Gastrocnemius medialis (tissue), 4 donors: ENCODE measurements at regions not wholly inside any gene's neighbourhood (a gene's known extent, or its start where the extent isn't known, plus 50 kb on each side); places are given as distances from the start of the nearest gene placed in this dataset.

Experiments
- ATAC-seq, 2 donors: fragments of 150-250 bp; one replicate each; pipeline ENCODE4 v1.9.1; 2016
- DNase-seq, 2 donors: peaks; one replicate each; pipeline ENCODE4 v3.0.0-alpha.2; 2019
- H3K27ac ChIP-seq, 4 donors: fragments of 200-600 bp; sonication (generic); 1 replicate in 1 of 4; 2 replicates in 3 of 4; pipeline ENCODE4 v1.5.1; 2016 to 2018; ENCODE audit warnings: mild to moderate bottlenecking in 2 of 4, moderate library complexity in 1 of 4
- H3K27me3 ChIP-seq, 3 donors: fragments of 200-600 bp; sonication (generic) in 2 of 3; 1 replicate in 1 of 3; 2 replicates in 2 of 3; pipeline versions ENCODE4 v1.5.1 to v1.6.0; 2016 to 2019; ENCODE audit warnings: mild to moderate bottlenecking in 1 of 3, moderate library complexity in 1 of 3
- H3K36me3 ChIP-seq, 2 donors: fragments of 200-600 bp; sonication (generic) in 1 of 2; one replicate each; pipeline ENCODE4 v1.5.1; 2017 to 2018
- H3K4me1 ChIP-seq, 2 donors: fragments of 200-600 bp; sonication (generic) in 1 of 2; one replicate each; pipeline ENCODE4 v1.5.1; 2016 to 2017; ENCODE audit warnings: mild to moderate bottlenecking in 2 of 2
- H3K4me3 ChIP-seq, 4 donors: fragments of 200-600 bp; sonication (generic) in 3 of 4; 1 replicate in 1 of 4; 2 replicates in 3 of 4; pipeline ENCODE4 v1.5.1; 2016 to 2019; ENCODE audit warnings: mild to moderate bottlenecking in 2 of 4
- H3K9me3 ChIP-seq, 3 donors: fragments of 200-600 bp; sonication (generic) in 2 of 3; 1 replicate in 1 of 3; 2 replicates in 2 of 3; pipeline ENCODE4 v1.5.1; 2016 to 2019
- POLR2A ChIP-seq, 2 donors: fragments of 450-650 bp; IDR thresholded peaks; one replicate each; pipeline ENCODE4 v1.6.1; 2017; ENCODE audit warnings: antibody characterized with exemption in 2 of 2, mild to moderate bottlenecking in 2 of 2, moderate library complexity in 2 of 2
- in situ Hi-C, 4 donors: fragments of 200-750 bp; cut with MboI; loops; one replicate each; pipeline versions ENCODE4 v1.15.0 to v1.8.0; 2017; ENCODE audit warnings: low sequenced_read_pairs in 4 of 4
- intact Hi-C: fragments of 100-400 bp; cut with DNase I; formaldehyde crosslinking; loops from one replicate; pipeline ENCODE4 v1.15.1; 2023; ENCODE audit warnings: low total_unique reads
- TF ChIP-seq, protein P1 (sequence below), 5 experiments: fragments of 450-650 bp in 3 of 5; fragments of 200-600 bp in 2 of 5; sonication (generic) in 2 of 5; IDR thresholded peaks in 4 of 5; conservative IDR thresholded peaks in 1 of 5; 1 replicate in 4 of 5; 2 replicates in 1 of 5; pipeline ENCODE4 v1.5.1; 2016 to 2019; ENCODE audit warnings: antibody characterized with exemption in 5 of 5, mild to moderate bottlenecking in 3 of 5, moderate library complexity in 3 of 5

DNA sequence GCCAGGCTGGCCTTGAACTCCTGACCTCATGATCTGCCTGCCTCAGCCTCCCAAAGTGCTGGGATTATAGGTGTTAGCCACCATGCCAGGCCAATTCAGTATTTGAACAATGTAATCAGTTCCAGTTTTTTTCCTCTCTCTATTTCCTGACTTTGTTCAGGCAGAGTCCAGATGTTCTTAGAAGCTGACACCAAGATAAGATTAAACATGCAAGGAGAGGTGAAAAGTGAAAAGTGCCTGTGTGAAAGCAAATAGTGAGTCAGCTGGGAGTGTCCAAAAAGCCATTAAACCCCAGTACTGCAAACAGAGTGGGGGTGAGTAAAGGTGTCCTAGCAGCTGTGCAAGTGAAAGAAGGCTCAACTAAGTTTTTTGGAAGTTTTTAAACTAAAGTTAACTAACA, 231.5 kb downstream of the PTH2R start:
- no peaks in the 10 kb centered on the region for H3K9me3 ChIP-seq
- H3K4me3 ChIP-seq = no peak overlapping the region
- H3K36me3 ChIP-seq = no peaks in the 10 kb centered on the region
- H3K4me1 ChIP-seq = no peaks in the 10 kb centered on the region
- H3K27me3 ChIP-seq = no peaks in the 10 kb centered on the region
- DNase-seq = no peak
- ATAC-seq = no peak
- in situ Hi-C loops (no loop called here), intact Hi-C loops (no loop called here)
- no peak overlapping the region for H3K27ac ChIP-seq
- TF ChIP-seq POLR2A (IDR thresholded peaks at IDR 0.05) = no peak
- TF ChIP-seq, protein P1, sequence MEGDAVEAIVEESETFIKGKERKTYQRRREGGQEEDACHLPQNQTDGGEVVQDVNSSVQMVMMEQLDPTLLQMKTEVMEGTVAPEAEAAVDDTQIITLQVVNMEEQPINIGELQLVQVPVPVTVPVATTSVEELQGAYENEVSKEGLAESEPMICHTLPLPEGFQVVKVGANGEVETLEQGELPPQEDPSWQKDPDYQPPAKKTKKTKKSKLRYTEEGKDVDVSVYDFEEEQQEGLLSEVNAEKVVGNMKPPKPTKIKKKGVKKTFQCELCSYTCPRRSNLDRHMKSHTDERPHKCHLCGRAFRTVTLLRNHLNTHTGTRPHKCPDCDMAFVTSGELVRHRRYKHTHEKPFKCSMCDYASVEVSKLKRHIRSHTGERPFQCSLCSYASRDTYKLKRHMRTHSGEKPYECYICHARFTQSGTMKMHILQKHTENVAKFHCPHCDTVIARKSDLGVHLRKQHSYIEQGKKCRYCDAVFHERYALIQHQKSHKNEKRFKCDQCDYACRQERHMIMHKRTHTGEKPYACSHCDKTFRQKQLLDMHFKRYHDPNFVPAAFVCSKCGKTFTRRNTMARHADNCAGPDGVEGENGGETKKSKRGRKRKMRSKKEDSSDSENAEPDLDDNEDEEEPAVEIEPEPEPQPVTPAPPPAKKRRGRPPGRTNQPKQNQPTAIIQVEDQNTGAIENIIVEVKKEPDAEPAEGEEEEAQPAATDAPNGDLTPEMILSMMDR (IDR thresholded peaks at IDR 0.05 in 4 of 5, conservative IDR thresholded peaks at IDR 0.05 in 1 of 5) = no peak

DNA sequence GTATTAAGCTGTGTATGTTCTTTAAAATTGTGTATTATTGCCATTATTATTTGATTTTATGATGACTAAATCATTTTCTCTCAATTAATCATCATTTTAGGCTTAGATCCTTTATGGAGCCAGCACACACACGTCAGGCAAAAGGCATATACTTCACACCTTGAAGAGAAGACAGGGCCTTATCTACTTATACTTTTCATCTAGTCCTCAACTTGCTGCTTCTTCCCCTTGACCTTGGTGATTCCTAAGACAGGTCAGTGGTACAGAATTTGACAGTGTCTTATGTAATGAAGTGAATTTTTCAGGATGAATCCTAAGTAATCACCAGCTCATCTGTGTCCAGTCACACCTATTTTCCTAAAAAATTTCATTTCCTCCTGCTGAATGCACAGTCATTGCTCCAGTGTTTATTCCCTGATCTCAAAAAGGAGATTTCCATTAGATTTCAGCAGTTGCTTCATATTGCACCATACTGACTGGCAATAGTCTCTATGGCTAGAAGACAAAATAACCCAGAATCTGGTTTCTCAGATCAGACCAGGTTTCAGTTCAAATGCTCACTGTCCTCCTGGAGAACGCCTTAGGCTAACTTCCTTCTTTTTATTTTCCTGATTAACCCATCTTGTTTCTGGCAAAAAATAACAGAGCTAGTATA, 235.7 kb downstream of the PTH2R start:
- Histone ChIP-seq H3K27ac (no peak overlapping the region), H3K27me3 (no peaks in the 10 kb centered on the region), H3K36me3 (no peaks in the 10 kb centered on the region), H3K4me3 (no peak overlapping the region), H3K9me3 (no peaks in the 10 kb centered on the region), H3K4me1 (no peaks in the 10 kb centered on the region)
- ATAC-seq = no peak
- DNase-seq = no peak
- TF ChIP-seq, protein P1 (IDR thresholded peaks at IDR 0.05 in 4 of 5, conservative IDR thresholded peaks at IDR 0.05 in 1 of 5) = no peak
- no peak for TF ChIP-seq POLR2A (IDR thresholded peaks at IDR 0.05)
- intact Hi-C loops (no loop called here), in situ Hi-C loops (no loop called here)

DNA sequence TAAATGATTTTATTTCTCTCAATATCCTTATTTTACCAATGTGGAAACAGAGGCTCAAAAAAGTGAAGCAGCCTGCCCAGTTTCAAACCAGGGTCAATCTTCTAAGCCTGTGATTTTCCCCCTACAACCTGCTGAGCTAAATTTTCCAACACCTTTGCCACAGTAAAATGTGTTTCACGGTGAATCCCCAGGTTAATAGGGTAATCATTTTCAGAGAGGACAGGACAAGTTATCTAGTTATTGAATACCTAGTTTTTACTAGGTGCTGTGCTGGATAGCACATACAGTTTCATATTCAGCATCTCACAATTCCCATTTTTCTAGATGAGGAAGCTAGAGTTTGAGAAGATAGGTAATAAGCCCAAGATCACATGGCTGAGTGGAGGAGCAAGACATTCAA, 236.6 kb downstream of the PTH2R start:
- no peak for ATAC-seq
- Histone ChIP-seq H3K27ac (no peak overlapping the region), H3K4me3 (no peak overlapping the region), H3K9me3 (no peaks in the 10 kb centered on the region), H3K36me3 (no peaks in the 10 kb centered on the region), H3K27me3 (no peaks in the 10 kb centered on the region), H3K4me1 (no peaks in the 10 kb centered on the region)
- in situ Hi-C loops (no loop called here), intact Hi-C loops (no loop called here)
- DNase-seq = no peak
- TF ChIP-seq, protein P1 (IDR thresholded peaks at IDR 0.05 in 4 of 5, conservative IDR thresholded peaks at IDR 0.05 in 1 of 5) = no peak
- TF ChIP-seq POLR2A (IDR thresholded peaks at IDR 0.05) = no peak

DNA sequence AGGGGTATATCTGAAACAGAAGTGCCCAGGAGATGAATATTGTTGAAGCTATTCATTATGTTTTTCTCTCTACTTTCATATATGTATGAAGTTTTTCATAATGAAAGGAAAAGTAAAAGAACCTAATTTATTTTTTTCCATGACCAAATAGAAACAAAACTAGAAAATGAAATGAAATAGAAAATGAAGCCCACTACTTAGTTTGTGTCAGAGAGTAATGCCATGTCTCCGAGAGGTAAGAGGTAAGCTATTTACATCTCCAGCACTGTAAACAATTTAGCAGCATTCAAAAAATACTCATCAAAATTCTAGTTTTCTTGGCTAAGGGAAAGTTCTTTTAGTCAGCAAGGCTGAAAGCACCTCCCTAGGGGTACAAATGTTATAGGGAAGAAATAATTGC, 238.6 kb downstream of the PTH2R start:
- in situ Hi-C loops = no loop called here
- ATAC-seq = no peak
- TF ChIP-seq POLR2A (IDR thresholded peaks at IDR 0.05) = no peak
- TF ChIP-seq, protein P1 (IDR thresholded peaks at IDR 0.05 in 4 of 5, conservative IDR thresholded peaks at IDR 0.05 in 1 of 5) = no peak

GRCh38 chr2:208648368-208648767, 241.8 kb downstream of the PTH2R start:
- in situ Hi-C loops = no loop called here
- Histone ChIP-seq H3K27ac (no peak overlapping the region), H3K9me3 (no peaks in the 10 kb centered on the region), H3K4me1 (no peaks in the 10 kb centered on the region), H3K4me3 (no peak overlapping the region), H3K27me3 (no peaks in the 10 kb centered on the region), H3K36me3 (no peaks in the 10 kb centered on the region)
- TF ChIP-seq POLR2A (IDR thresholded peaks at IDR 0.05) = no peak
- TF ChIP-seq, protein P1 (IDR thresholded peaks at IDR 0.05 in 4 of 5, conservative IDR thresholded peaks at IDR 0.05 in 1 of 5) = no peak
- intact Hi-C loops = no loop called here
- ATAC-seq (no peak), DNase-seq (no peak)

More for the DNA sequence above, 238.6 kb downstream of the PTH2R start:
- Histone ChIP-seq H3K27ac (no peak overlapping the region), H3K4me1 (no peaks in the 10 kb centered on the region), H3K4me3 (no peak overlapping the region), H3K27me3 (no peaks in the 10 kb centered on the region), H3K36me3 (no peaks in the 10 kb centered on the region), H3K9me3 (no peaks in the 10 kb centered on the region)
- no peak for DNase-seq
- intact Hi-C loops = no loop called here
